ENCODE measurements at regions not wholly inside any gene's neighbourhood (a gene's known extent, or its start where the extent isn't known, plus 50 kb on each side); places are given as distances from the start of the nearest gene placed in this dataset.
A peak's percentile ranks its signal among the peaks of the same experiment; 100 is the strongest.
"Not testable (repeated sequence)": the region's sequence is repeated elsewhere in the genome, so short reads cannot be mapped to it uniquely, and the experiment has no call there.

GRCh38 chr2:21730141-21730540 lies 606.4 kb downstream of the TDRD15 start:
- DNase-seq: no peak

- no peak for DNase-seq
Measured at GRCh38 chr2:21740484-21740883, 616.7 kb downstream of the TDRD15 start.

GRCh38 chr2:21746499-21746898 lies 622.7 kb downstream of the TDRD15 start:
- no peak for DNase-seq

GRCh38 chr2:21748501-21748900 lies 624.7 kb downstream of the TDRD15 start:
- DNase-seq: no peak

GRCh38 chr2:21754164-21754788 lies 630.5 kb downstream of the TDRD15 start:
- no peak for DNase-seq

GRCh38 chr2:21757805-21758430 lies 634.1 kb downstream of the TDRD15 start:
- no peak for DNase-seq

GRCh38 chr2:21759819-21760218 lies 636.1 kb downstream of the TDRD15 start:
- no peak for DNase-seq

- DNase-seq: no peak
Measured at GRCh38 chr2:21761361-21761760, 637.6 kb downstream of the TDRD15 start.

- DNase-seq: no peak
Measured at GRCh38 chr2:21763501-21763900, 639.7 kb downstream of the TDRD15 start.

GRCh38 chr2:21770787-21771186 lies 647.0 kb downstream of the TDRD15 start:
- DNase-seq: no peak

- DNase-seq: no peak
Measured at GRCh38 chr2:21772624-21773023, 648.9 kb downstream of the TDRD15 start.

GRCh38 chr2:21773168-21773567 lies 649.4 kb downstream of the TDRD15 start:
- DNase-seq: no peak

- DNase-seq: no peak
Measured at GRCh38 chr2:21774691-21775368, 651.1 kb downstream of the TDRD15 start.

GRCh38 chr2:21779786-21780185 lies 656.0 kb downstream of the TDRD15 start:
- DNase-seq: no peak

- DNase-seq: no peak
Measured at GRCh38 chr2:21781962-21782361, 658.2 kb downstream of the TDRD15 start.

GRCh38 chr2:21782866-21783265 lies 659.1 kb downstream of the TDRD15 start:
- DNase-seq: no peak

GRCh38 chr2:21787941-21788340 lies 664.2 kb downstream of the TDRD15 start:
- no peak for DNase-seq

- DNase-seq: not testable (repeated sequence)
Measured at GRCh38 chr2:21790311-21790710, 666.5 kb downstream of the TDRD15 start.

GRCh38 chr2:21792571-21792970 lies 668.8 kb downstream of the TDRD15 start:
- no peak for DNase-seq

GRCh38 chr2:21793461-21793860 lies 669.7 kb downstream of the TDRD15 start:
- DNase-seq: peak; percentile 6

- no peak for DNase-seq
Measured at GRCh38 chr2:21794611-21795010, 670.8 kb downstream of the TDRD15 start.

GRCh38 chr2:21800356-21800755 lies 676.6 kb downstream of the TDRD15 start:
- DNase-seq: no peak

- DNase-seq: no peak
Measured at GRCh38 chr2:21803550-21803949, 679.8 kb downstream of the TDRD15 start.

- no peak for DNase-seq
Measured at GRCh38 chr2:21804151-21804550, 680.4 kb downstream of the TDRD15 start.

Data from NCI-H446 treated with DMSO at 0.1 percent for 48 hours (cell line).